HG03520 (cell line): ENCODE measurements at regions not wholly inside any gene's neighbourhood (a gene's known extent, or its start where the extent isn't known, plus 50 kb on each side); places are given as distances from the start of the nearest gene placed in this dataset.

Experiments used
- ATAC-seq: cut with Tn5 transposase; IDR thresholded peaks from one replicate; pipeline ENCODE4 v1.9.1; 2021; ENCODE audit warnings: mild to moderate bottlenecking, moderate library complexity; ENCODE audit not compliant: unreplicated experiment

- no peak for ATAC-seq
These were observed 135.9 kb upstream of the FRY start for GRCh38 chr13:31895691-31896090.

GRCh38 chr13:31896427-31896826, 135.1 kb upstream of the FRY start:
- ATAC-seq: peak; percentile 34

- no peak for ATAC-seq
These were observed 133.0 kb upstream of the FRY start for GRCh38 chr13:31898378-31899071.

GRCh38 chr13:31901985-31902384, 129.6 kb upstream of the FRY start:
- no peak for ATAC-seq

- ATAC-seq: no peak
These were observed 128.3 kb upstream of the FRY start for GRCh38 chr13:31903111-31903815.

GRCh38 chr13:31904941-31905824, 126.4 kb upstream of the FRY start:
- ATAC-seq: no peak

GRCh38 chr13:31905961-31906360, 125.6 kb upstream of the FRY start:
- ATAC-seq: no peak

- ATAC-seq: no peak
These were observed 122.7 kb upstream of the FRY start for GRCh38 chr13:31908696-31909411.

GRCh38 chr13:31909864-31910551, 121.6 kb upstream of the FRY start:
- no peak for ATAC-seq

GRCh38 chr13:31910633-31911032, 120.9 kb upstream of the FRY start:
- ATAC-seq: no peak

GRCh38 chr13:31912647-31913401, 118.8 kb upstream of the FRY start:
- no peak for ATAC-seq

- no peak for ATAC-seq
These were observed 118.1 kb upstream of the FRY start for GRCh38 chr13:31913459-31913858.

- ATAC-seq: no peak
These were observed 116.7 kb upstream of the FRY start for GRCh38 chr13:31914843-31915242.

GRCh38 chr13:31918707-31919106, 112.9 kb upstream of the FRY start:
- no peak for ATAC-seq

- ATAC-seq: no peak
These were observed 112.3 kb upstream of the FRY start for GRCh38 chr13:31919241-31919640.

GRCh38 chr13:31919971-31920726, 111.4 kb upstream of the FRY start:
- no peak for ATAC-seq

GRCh38 chr13:31920727-31921100, 110.9 kb upstream of the FRY start:
- no peak for ATAC-seq

- no peak for ATAC-seq
These were observed 108.8 kb upstream of the FRY start for GRCh38 chr13:31922724-31923123.

- no peak for ATAC-seq
These were observed 108.3 kb upstream of the FRY start for GRCh38 chr13:31923134-31923763.
